ENCODE measurements at regions not wholly inside any gene's neighbourhood (a gene's known extent, or its start where the extent isn't known, plus 50 kb on each side); places are given as distances from the start of the nearest gene placed in this dataset.
"Not testable (repeated sequence)": the region's sequence is repeated elsewhere in the genome, so short reads cannot be mapped to it uniquely, and the experiment has no call there.

- TF ChIP-seq, protein P1, sequence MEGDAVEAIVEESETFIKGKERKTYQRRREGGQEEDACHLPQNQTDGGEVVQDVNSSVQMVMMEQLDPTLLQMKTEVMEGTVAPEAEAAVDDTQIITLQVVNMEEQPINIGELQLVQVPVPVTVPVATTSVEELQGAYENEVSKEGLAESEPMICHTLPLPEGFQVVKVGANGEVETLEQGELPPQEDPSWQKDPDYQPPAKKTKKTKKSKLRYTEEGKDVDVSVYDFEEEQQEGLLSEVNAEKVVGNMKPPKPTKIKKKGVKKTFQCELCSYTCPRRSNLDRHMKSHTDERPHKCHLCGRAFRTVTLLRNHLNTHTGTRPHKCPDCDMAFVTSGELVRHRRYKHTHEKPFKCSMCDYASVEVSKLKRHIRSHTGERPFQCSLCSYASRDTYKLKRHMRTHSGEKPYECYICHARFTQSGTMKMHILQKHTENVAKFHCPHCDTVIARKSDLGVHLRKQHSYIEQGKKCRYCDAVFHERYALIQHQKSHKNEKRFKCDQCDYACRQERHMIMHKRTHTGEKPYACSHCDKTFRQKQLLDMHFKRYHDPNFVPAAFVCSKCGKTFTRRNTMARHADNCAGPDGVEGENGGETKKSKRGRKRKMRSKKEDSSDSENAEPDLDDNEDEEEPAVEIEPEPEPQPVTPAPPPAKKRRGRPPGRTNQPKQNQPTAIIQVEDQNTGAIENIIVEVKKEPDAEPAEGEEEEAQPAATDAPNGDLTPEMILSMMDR (IDR thresholded peaks at IDR 0.05; ENCODE audit: low read depth, low read length): no peak
- H3K4me3 ChIP-seq (ENCODE audit: low read depth, low read length): no peak overlapping the region
These were observed 146.3 kb downstream of the SMIM20 start for GRCh38 chr4:26060286-26060685.

DNA sequence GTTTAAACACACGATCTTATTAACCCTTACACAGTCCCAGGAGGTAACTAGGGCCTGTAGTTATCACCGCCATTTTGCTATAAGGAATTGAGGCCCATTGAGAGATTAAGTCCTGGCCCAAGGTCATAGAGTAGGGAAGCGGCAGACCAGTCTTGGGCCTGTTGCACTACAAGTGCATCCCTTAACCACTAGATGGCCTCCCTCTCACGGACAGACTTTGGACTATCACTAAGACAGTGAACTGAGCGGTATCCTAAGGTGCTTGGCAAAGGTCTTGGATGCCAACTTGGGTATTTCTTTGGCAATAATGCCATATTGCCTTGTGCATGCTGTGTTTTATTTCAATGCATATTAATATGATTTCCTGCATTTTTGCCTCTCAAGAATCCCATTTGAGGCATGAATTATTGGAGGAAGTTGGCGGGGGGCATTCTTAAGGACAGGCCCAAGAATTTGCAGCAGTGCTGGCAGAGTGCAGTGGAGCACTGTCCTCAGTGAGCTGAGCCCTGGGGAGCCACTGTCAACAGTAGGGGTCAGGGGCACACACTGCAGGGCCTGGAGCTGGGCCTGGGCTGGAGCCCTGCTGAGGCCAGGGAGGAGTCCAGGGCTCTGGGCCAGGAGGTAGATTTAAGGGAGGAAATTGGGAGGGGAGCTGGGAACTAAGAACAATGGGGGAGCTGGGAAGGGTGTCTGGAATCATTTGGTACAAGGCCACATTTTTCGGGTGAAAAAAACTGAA, 147.4 kb downstream of the SMIM20 start:
- H3K4me3 ChIP-seq (ENCODE audit: low read depth, low read length): no peak overlapping the region

DNA sequence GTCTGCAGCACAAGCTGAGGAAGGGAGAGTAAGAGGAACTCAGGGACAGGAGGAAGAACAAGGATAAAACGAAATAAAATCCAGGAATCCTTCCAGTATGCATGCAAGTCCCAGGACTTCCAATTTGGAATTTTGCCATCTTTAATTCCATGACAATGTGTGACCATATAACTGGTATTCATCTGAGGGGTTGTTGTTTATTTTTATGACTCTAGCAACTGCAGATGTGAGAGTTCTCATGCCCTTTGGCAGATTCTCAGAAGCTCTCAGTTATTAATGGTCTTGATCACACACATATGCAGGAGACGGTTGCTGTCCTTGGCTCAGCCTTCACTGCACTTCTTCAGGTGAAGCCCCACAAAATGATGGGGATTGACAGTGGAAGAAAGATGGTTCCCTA, 148.2 kb downstream of the SMIM20 start:
- TF ChIP-seq, protein P1 (IDR thresholded peaks at IDR 0.05; ENCODE audit: low read depth, low read length): no peak

More for the DNA sequence above, 147.4 kb downstream of the SMIM20 start:
- TF ChIP-seq, protein P1 (IDR thresholded peaks at IDR 0.05; ENCODE audit: low read depth, low read length): peak; percentile 69

DNA sequence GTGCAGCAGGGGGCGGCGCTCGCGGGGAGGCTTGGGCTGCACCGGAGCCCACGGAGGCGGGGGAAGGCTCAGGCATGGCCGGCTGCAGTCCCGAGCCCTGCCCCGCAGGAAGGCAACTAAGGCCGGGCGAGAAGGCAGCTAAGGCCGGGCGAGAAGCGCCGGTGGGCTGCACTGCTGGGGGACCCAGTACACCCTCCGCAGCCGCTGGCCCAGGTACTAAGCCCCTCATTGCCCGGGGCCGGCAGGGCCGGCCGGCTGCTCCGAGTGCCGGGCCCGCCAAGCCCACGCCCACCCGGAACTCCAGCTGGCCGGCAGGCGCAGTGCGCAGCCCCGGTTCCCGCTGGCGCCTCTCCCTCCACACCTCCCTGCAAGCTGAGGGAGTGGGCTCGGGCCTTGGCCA, 150.0 kb downstream of the SMIM20 start:
- not testable (repeated sequence) for H3K4me3 ChIP-seq (ENCODE audit: low read depth, low read length)

More for the DNA sequence above, 148.2 kb downstream of the SMIM20 start:
- H3K4me3 ChIP-seq (ENCODE audit: low read depth, low read length): no peak overlapping the region

DNA sequence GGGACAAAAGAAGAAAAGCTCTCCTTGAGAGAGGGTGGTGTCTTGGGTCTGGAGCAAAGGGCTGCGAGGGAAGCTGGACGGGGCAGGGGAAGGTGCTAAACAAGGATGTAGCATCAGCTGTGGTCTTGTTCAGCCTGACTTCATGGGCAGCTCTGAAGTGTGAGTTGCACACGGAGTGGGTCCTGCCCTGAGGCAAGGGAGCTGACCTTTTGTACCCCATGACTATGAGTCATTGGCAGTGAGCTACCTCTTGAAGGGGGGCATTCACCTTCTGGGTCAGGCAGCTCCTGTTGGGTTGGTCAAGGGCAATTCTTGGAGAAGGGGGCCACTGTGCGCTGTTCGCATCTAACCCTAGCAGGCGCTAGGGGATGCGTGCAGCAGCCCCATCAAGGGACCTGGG, 151.8 kb downstream of the SMIM20 start:
- TF ChIP-seq, protein P1 (IDR thresholded peaks at IDR 0.05; ENCODE audit: low read depth, low read length): no peak
- no peak overlapping the region for H3K4me3 ChIP-seq (ENCODE audit: low read depth, low read length)

- H3K4me3 ChIP-seq (ENCODE audit: low read depth, low read length): no peak overlapping the region
- TF ChIP-seq, protein P1 (IDR thresholded peaks at IDR 0.05; ENCODE audit: low read depth, low read length): no peak
These were observed 153.0 kb downstream of the SMIM20 start for GRCh38 chr4:26067035-26067434.

DNA sequence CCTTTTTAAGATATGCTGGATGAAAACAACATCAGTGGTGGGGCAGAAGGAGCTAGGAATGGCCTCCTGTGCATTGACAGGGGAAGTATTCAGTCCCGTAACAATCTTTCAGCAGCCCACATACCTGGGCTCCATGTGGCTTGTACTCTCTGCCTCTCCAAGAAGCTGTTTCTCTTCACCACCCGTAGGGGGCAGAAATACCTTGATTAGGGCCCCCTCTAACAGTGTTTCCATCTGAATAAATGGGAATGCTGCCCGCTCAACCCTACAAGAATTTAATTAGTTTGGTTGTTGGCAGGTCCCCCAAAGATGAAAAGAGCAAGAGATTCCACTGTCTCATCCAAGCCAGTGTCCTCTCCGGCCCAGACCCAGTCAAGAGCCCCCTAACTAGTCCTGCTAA, 155.2 kb downstream of the SMIM20 start:
- TF ChIP-seq, protein P1 (IDR thresholded peaks at IDR 0.05; ENCODE audit: low read depth, low read length): peak; percentile 39
- H3K4me3 ChIP-seq (ENCODE audit: low read depth, low read length): no peak overlapping the region

DNA sequence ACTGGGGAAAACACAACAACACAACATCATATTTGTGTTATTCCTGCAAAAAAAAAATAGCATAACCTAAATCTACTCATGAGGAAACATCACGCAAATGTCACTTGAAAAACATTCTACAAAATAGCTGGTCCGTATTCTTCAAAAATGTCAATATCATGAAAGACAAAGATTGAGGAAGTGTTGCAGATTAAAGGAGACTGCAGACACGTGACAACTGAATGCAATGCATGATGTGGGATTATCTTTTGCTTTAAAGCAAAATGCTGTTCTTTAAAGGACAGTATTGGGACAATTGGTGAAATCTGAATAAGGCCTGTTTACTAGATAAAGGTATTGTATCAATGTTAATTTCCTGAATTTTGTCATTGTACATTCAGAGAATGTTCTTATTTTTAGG, 157.7 kb downstream of the SMIM20 start:
- TF ChIP-seq, protein P1 (IDR thresholded peaks at IDR 0.05; ENCODE audit: low read depth, low read length): no peak
- H3K4me3 ChIP-seq (ENCODE audit: low read depth, low read length): no peak overlapping the region

All from WI38 (cell line).